GM19452 (cell line): ENCODE measurements at regions not wholly inside any gene's neighbourhood (a gene's known extent, or its start where the extent isn't known, plus 50 kb on each side); places are given as distances from the start of the nearest gene placed in this dataset.

ENCODE experiments used
- ATAC-seq: cut with Tn5 transposase; IDR thresholded peaks from one replicate; pipeline ENCODE4 v1.9.1; 2021; ENCODE audit not compliant: unreplicated experiment

GRCh38 chr5:173529861-173530260 lies 86.6 kb downstream of the BOD1 start:
- ATAC-seq: no peak

DNA sequence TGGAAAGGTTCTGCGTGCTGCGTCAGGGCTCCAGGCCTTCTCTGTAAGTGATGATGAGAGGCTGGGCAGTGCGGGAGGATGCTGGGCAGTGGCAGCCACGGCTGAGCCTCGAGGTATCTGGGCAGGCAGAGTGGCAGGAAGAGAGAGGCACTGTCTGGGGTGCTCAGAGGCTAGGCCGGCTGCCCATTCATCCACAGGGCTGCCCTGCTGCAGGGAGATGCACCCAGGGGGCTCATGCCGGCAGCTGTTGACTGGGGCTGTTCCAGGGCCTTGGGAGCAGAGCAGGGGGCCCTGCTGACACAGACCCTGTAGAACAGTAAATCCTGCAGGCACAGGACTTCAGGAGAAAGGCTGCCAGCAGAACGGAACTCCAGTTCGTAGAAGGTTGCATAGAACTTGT lies 88.8 kb downstream of the BOD1 start:
- ATAC-seq: no peak

DNA sequence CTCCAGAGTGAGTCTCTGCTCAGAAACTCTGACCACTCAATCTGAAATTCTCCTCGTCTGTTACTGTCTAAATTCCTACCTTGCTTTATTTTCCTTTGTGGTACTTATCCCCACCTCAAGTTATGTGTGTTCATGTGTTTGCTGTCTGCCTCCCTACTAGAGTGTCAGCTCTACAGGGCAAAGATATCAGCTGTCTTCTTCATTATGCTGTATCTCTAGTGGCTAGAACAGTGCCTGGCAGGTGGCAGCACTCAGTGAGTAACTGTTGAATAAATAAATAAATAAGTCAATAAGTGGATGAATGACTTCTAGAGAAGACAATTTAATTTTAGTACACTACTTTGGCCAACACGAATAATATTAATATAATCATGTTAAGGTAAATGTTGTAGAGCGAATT lies 92.3 kb downstream of the BOD1 start:
- no peak for ATAC-seq

GRCh38 chr5:173523388-173523787 lies 93.1 kb downstream of the BOD1 start:
- no peak for ATAC-seq

DNA sequence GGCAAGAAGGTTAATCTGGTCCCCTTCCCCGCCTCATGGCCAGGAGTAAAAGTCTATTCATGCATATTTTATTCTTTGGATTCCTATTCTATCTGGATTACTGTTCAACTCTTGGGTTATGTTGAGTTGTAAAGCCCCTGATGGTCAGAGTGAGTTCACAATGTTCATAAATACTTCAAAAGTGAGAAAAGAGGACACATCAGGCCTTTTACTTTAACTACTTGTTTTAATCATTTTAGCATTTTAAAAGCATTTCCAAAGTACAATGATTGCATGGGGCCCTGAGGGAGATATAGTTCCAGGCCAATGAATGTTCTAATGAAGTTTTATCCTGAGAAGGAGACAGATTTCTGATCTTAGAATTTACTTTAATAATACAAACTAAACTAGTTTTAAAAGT lies 93.9 kb downstream of the BOD1 start:
- ATAC-seq: no peak

GRCh38 chr5:173518856-173519255 lies 97.6 kb downstream of the BOD1 start:
- ATAC-seq: no peak

DNA sequence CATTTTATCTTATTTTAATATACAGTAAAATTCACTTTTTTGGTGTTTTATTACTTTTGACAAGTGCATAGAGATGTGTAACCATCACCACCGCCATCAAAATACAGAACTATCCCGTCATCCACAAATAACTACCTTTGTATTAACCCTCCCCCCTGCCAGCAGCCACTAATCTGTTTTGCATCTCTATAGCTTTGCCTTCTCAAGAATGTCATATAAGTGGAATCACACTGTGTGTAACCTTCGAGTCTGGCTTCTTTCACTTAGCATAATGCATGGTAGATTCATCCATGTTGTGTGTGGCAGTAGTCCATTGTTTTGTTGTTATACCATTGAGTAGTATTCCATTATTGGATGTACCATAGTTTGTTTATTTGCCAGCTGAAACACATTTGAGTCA lies 98.8 kb downstream of the BOD1 start:
- no peak for ATAC-seq

- no peak for ATAC-seq
Measured at GRCh38 chr5:173515526-173515925, 100.9 kb downstream of the BOD1 start.

DNA sequence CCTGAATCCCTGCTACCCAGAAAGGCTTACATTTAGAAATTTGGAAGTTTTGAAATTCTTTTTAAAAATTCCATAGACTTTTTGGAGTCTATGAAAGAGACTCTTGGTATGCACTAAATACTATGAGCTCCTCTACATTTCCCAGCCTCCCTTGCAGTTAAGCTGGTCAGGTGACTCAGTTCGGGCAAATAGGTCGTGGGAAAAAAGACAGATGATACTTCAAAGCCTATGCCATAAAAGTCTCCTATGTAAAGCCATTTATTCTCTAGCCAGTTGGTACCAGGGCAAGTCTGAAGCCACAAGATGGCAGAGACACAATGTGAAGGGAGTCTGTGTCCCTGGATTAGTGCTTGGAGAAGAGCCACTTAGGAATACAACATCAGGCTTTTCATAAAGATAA lies 101.8 kb downstream of the BOD1 start:
- ATAC-seq: no peak

GRCh38 chr5:173513521-173513991 lies 102.9 kb downstream of the BOD1 start:
- no peak for ATAC-seq

GRCh38 chr5:173512637-173513435 lies 103.6 kb downstream of the BOD1 start:
- no peak for ATAC-seq

- ATAC-seq: no peak
Measured at GRCh38 chr5:173509060-173509459, 107.4 kb downstream of the BOD1 start.

DNA sequence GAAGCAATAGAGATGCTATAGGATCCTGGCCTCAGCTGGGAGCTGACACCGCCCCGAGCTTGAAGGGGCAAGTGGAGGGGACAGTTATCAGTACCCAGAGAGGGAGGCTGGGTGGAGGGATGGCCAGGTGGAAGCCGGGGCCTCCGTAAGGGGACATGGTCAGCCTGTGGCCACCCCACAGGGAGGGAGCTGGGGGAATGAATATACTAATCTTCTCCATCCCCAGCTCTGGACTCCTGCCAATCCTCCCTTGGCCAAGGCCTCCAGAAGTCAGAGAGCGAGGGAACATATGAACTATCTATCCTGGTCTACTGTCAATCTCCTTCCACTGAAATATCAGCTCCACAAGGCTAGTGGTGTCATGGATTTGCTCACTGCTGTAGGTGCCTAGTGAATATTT lies 109.3 kb downstream of the BOD1 start:
- no peak for ATAC-seq

DNA sequence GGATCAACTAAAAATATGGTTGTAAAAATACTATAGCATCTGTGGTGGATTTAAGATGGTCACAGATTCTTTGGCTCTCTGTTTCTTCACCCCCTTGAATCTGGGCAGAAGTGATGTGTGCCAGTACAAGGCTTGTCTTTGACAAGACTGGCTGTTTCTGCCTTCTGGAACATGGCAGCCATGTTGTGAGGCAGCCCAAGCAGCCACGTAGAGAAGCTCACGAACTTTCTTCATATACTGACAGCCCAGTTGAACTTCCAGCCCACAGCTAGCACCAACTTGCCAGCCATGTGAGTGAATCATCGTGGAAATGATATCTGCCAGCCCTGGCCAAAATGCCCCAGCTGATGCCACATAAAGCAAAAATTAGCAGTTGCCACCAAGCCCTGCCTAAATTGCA lies 110.8 kb downstream of the BOD1 start:
- no peak for ATAC-seq

GRCh38 chr5:173501922-173502321 lies 114.5 kb downstream of the BOD1 start:
- ATAC-seq: no peak

DNA sequence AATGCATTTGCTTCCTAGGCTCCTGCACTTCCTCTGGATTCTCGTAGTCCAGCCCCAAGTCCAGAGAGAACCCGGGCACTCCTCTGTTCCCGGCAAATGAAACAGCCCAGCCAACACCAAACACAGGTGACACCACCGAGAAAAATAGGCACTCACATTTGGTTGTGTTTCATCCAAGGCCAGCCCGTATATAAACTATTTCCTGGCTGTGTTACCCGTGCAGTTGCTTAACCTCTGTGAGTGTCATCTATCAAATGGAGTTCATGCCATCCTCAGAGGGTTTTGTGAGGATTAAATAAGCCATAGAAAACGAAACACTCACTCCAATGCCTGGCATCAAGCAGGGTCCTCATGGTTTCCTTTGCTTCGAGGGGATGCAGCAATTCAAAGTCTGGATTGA lies 115.2 kb downstream of the BOD1 start:
- ATAC-seq: no peak

GRCh38 chr5:173500213-173500560 lies 116.3 kb downstream of the BOD1 start:
- no peak for ATAC-seq

DNA sequence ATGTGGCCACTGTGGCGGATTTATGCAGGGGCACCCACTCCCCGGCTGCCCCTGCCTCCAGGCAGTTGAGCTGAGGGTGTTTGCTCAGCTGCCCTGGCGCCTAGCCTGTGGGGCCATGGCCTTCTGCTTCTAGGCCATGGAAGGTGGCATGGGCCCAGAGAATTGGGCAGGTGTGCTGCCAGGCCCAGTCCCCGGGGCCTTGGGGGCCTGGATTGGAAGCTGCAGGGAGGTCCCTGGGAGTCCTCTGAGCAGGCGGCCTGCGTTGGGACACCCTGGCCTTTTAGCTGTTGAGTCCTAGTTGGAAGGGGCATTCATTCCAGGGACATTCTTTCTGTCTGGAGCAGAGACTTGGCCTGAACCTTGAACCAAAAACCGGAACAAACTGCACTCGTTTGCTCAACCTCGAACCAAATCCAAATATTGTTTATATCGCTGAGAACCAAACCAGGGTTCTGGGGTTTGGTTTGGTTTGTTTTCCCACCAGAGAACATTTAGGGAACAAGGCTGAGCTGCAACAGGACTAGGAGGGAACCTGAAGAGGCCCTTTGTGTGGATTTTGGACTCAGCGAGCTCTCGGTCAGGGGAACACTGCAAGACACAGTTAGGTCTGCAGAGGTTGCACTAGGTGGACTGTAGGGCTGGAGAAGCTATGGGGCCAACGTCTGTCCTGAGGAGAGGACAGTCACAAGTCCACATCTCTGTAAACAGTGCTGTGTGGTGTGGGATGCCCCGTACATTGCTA lies 116.8 kb downstream of the BOD1 start:
- no peak for ATAC-seq

- no peak for ATAC-seq
Measured at GRCh38 chr5:173498739-173499470, 117.5 kb downstream of the BOD1 start.

- no peak for ATAC-seq
Measured at GRCh38 chr5:173498286-173498685, 118.2 kb downstream of the BOD1 start.

DNA sequence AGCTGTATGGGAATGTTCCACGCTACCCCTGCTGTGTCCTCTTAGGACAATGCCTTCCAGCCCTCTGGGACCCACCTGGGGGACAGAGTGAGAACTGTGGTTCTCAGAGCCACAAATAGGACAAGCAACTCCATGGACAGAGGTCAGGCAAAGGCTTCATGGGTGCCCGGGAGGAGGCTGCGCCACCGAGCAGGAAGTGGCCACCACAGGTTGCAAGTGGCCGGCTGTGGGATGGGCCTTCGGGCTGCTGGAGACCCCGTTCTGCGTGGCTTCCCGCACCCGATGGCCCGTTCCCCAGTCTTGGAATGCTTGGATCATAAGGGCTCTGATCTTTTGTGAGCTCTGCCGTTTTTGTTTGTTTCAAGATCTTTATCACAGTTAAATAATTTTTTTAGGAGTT lies 118.8 kb downstream of the BOD1 start:
- ATAC-seq: no peak

GRCh38 chr5:173496883-173497255 lies 119.6 kb downstream of the BOD1 start:
- ATAC-seq: no peak
